A549 (cell line): ENCODE measurements at regions not wholly inside any gene's neighbourhood (a gene's known extent, or its start where the extent isn't known, plus 50 kb on each side); places are given as distances from the start of the nearest gene placed in this dataset.

Experiments used
- ATAC-seq, 2 experiments: fragments of 200-7000 bp in 1 of 2; fragments of >200 bp in 1 of 2; cut with Nextera tagmentation in 1 of 2; cut with Tn5 transposase in 1 of 2; 3 replicates each; pipeline versions ENCODE4 v1.8.0 to v1.9.1; 2018 to 2020; ENCODE audit warnings: mild to moderate bottlenecking in 1 of 2, moderate library complexity in 1 of 2
- CTCF ChIA-PET: fragments of 300-600 bp; sonication (Branson Sonifier 250); formaldehyde crosslinking; extraction: SDS; loops from one replicate; lab custom pipeline; 2021; ENCODE audit warnings: antibody characterized with exemption, inconsistent platforms; lab: Yijun Ruan, JAX
- POLR2A ChIA-PET: fragments of 350-600 bp; formaldehyde crosslinking; extraction: SDS; loops from one replicate; lab custom pipeline; 2021; ENCODE audit warnings: antibody characterized with exemption, inconsistent platforms; lab: Yijun Ruan, JAX
- DNase-seq, 2 experiments: peaks; one replicate each; pipeline versions ENCODE4 v3.0.0 to v3.0.0-alpha.2; 2011 to 2016; ENCODE audit warnings: low read depth in 1 of 2, low spot score in 1 of 2
- FAIRE-seq: peaks from 2 replicates; lab custom pipeline; 2011; peaks lifted over from hg19 to GRCh38; lab: Jason Lieb, UNC
- H3K27ac ChIP-seq, 2 experiments: fragments of >200 bp; sonication (Bioruptor Twin); formaldehyde crosslinking; 3 replicates each; pipeline ENCODE4 v1.5.1; 2016 to 2017
- H3K4me1 ChIP-seq: fragments of >200 bp; sonication (Bioruptor Twin); formaldehyde crosslinking; 3 replicates; pipeline ENCODE4 v1.6.1; 2016
- H3K4me2 ChIP-seq: fragments of >200 bp; sonication (Bioruptor Twin); formaldehyde crosslinking; 3 replicates; pipeline ENCODE4 v1.6.1; 2016
- H3K4me3 ChIP-seq: fragments of >200 bp; sonication (Bioruptor Twin); formaldehyde crosslinking; 3 replicates; pipeline ENCODE4 v1.5.1; 2016
- H3K9me3 ChIP-seq: fragments of >200 bp; sonication (Bioruptor Twin); formaldehyde crosslinking; 3 replicates; pipeline ENCODE4 v1.6.1; 2016
- BCL3 ChIP-seq: fragments of >200 bp; sonication (Bioruptor Twin); formaldehyde crosslinking; IDR thresholded peaks from 3 replicates; pipeline ENCODE4 v1.6.1; 2016
- CBX2 ChIP-seq: fragments of 200-600 bp; sonication (generic); IDR thresholded peaks from 2 replicates; pipeline ENCODE4 v1.6.1; 2016; ENCODE audit warnings: low read depth, mild to moderate bottlenecking, borderline replicate concordance
- CHD4 ChIP-seq: fragments of 200-600 bp; sonication (generic); IDR thresholded peaks from 2 replicates; pipeline ENCODE4 v1.6.1; 2016; ENCODE audit warnings: antibody characterized with exemption, mild to moderate bottlenecking, borderline replicate concordance
- ESRRA ChIP-seq: fragments of 150-350 bp; IDR thresholded peaks from 2 replicates; pipeline ENCODE4 v1.6.1; 2014; ENCODE audit warnings: mild to moderate bottlenecking, low read length, borderline replicate concordance
- FOSL2 ChIP-seq, 2 experiments: fragments of 450-650 bp in 1 of 2; fragments of >200 bp in 1 of 2; sonication (Bioruptor Twin) in 1 of 2; formaldehyde crosslinking; IDR thresholded peaks; 2 replicates each; pipeline versions ENCODE4 v1.5.0 to v1.6.1; 2016 to 2020; ENCODE audit warnings: mild to moderate bottlenecking in 1 of 2, moderate library complexity in 1 of 2
- HMGXB4 ChIP-seq: fragments of 250-450 bp; sonication (Bioruptor Pico); IDR thresholded peaks from 2 replicates; pipeline ENCODE4 v1.5.0; 2021; ENCODE audit warnings: mild to moderate bottlenecking, moderate library complexity, borderline replicate concordance
- HOXB5 ChIP-seq: fragments of 250-450 bp; sonication (Bioruptor Pico); IDR thresholded peaks from 2 replicates; pipeline ENCODE4 v1.5.0; 2020; ENCODE audit warnings: mild to moderate bottlenecking, moderate library complexity
- JUN ChIP-seq, 2 experiments: fragments of >200 bp; sonication (Bioruptor Twin); formaldehyde crosslinking; IDR thresholded peaks; 2 replicates in 1 of 2; 3 replicates in 1 of 2; pipeline ENCODE4 v1.6.1; 2016 to 2017
- JUNB ChIP-seq: fragments of >200 bp; sonication (Bioruptor Twin); formaldehyde crosslinking; IDR thresholded peaks from 2 replicates; pipeline ENCODE4 v1.6.1; 2016
- KDM1A ChIP-seq: fragments of 200-600 bp; sonication (generic); IDR thresholded peaks from 2 replicates; pipeline ENCODE4 v1.6.1; 2016; ENCODE audit warnings: low read depth, mild to moderate bottlenecking
- KDM5A ChIP-seq: fragments of 200-600 bp; sonication (generic); IDR thresholded peaks from 2 replicates; pipeline ENCODE4 v1.6.1; 2016; ENCODE audit warnings: antibody characterized with exemption, mild to moderate bottlenecking
- NR3C1 ChIP-seq: fragments of >200 bp; sonication (Bioruptor Twin); formaldehyde crosslinking; IDR thresholded peaks from 3 replicates; pipeline ENCODE4 v1.6.1; 2017
- PHF8 ChIP-seq: fragments of 200-600 bp; sonication (generic); IDR thresholded peaks from 2 replicates; pipeline ENCODE4 v1.6.1; 2016; ENCODE audit warnings: low read depth, mild to moderate bottlenecking, antibody characterized with exemption, moderate library complexity, borderline replicate concordance
- POLR2A ChIP-seq: IDR thresholded peaks from 2 replicates; pipeline ENCODE4 v1.6.1; 2012; ENCODE audit warnings: mild to moderate bottlenecking, low read length
- RAD21 ChIP-seq, 2 experiments: fragments of >200 bp in 1 of 2; sonication (Bioruptor Twin) in 1 of 2; formaldehyde crosslinking in 1 of 2; IDR thresholded peaks in 1 of 2; conservative IDR thresholded peaks in 1 of 2; 2 replicates in 1 of 2; 3 replicates in 1 of 2; pipeline ENCODE4 v1.6.1; 2012 to 2018; ENCODE audit warnings: inconsistent platforms in 1 of 2
- REST ChIP-seq: fragments of 200-600 bp; sonication (generic); IDR thresholded peaks from 2 replicates; pipeline ENCODE4 v1.6.1; 2016; ENCODE audit warnings: antibody characterized with exemption, mild to moderate bottlenecking, moderate library complexity
- TFCP2L1 ChIP-seq: fragments of 250-450 bp; sonication (Bioruptor Pico); IDR thresholded peaks from 2 replicates; pipeline ENCODE4 v1.5.0; 2021; ENCODE audit warnings: mild to moderate bottlenecking
- TP53 ChIP-seq: fragments of 250-450 bp; sonication (Bioruptor Pico); IDR thresholded peaks from 2 replicates; pipeline ENCODE4 v1.5.0; 2021; ENCODE audit warnings: mild to moderate bottlenecking, moderate library complexity
- ZNF302 ChIP-seq: fragments of 250-450 bp; sonication (Bioruptor Pico); IDR thresholded peaks from 2 replicates; pipeline ENCODE4 v1.9.0; 2021; ENCODE audit warnings: inconsistent platforms, mild to moderate bottlenecking, moderate library complexity
- WGBS: methylation state at CpG from one replicate; pipeline ENCODE4 v1.1.6; 2017; ENCODE audit errors: missing lambda C conversion rate; 5-methylcytosine and 5-hydroxymethylcytosine counted together

GRCh38 chr22:48827268-48827846 is 1000.3 kb downstream of the BRD1 start:
- no peak for TF ChIP-seq TFCP2L1 (CRISPR knock-in tag)
- no peak for TF ChIP-seq BCL3
- TF ChIP-seq JUNB: no peak
- TF ChIP-seq KDM5A: no peak
- no peak for TF ChIP-seq RAD21 (conservative IDR thresholded peaks at IDR 0.05 in 1 of 2, IDR thresholded peaks at IDR 0.05 in 1 of 2)
- TF ChIP-seq KDM1A: no peak
- TF ChIP-seq PHF8: no peak
- no peak for TF ChIP-seq HMGXB4
- no peak for TF ChIP-seq CHD4
- TF ChIP-seq CBX2: no peak
- no peak for TF ChIP-seq ESRRA
- TF ChIP-seq REST: no peak
- no peak for TF ChIP-seq POLR2A
- no peak for TF ChIP-seq JUN (IDR thresholded peaks at IDR 0.05)
- no peak for TF ChIP-seq NR3C1
- DNase-seq (no peak), ATAC-seq (no peak), FAIRE-seq (no peak)
- Histone ChIP-seq H3K4me2 (no peak overlapping the region), H3K27ac (no peak overlapping the region), H3K9me3 (no peaks in the 10 kb centered on the region), H3K4me3 (no peak overlapping the region), H3K4me1 (no peaks in the 10 kb centered on the region)
- 58% methylated on average over 18 of the region's 18 CpGs for WGBS
- POLR2A ChIA-PET: no interaction called here
- CTCF ChIA-PET: no interaction called here

GRCh38 chr22:48826546-48826945 is 1001.1 kb downstream of the BRD1 start:
- FAIRE-seq: no peak
- H3K27ac ChIP-seq: no peak overlapping the region
- ATAC-seq: no peak
- 60% methylated on average over 2 of the region's 9 CpGs for WGBS
- ChIA-PET POLR2A (no interaction called here), CTCF (no interaction called here)
- TF ChIP-seq HOXB5 (no peak), TP53 (CRISPR knock-in tag) (no peak), FOSL2 (IDR thresholded peaks at IDR 0.05) (no peak), FOSL2 (CRISPR knock-in tag; IDR thresholded peaks at IDR 0.05) (no peak), ZNF302 (CRISPR knock-in tag) (no peak), JUNB (no peak)
- no peak for DNase-seq
- H3K4me1 ChIP-seq: no peaks in the 10 kb centered on the region
- H3K4me2 ChIP-seq: no peak overlapping the region
- no peak overlapping the region for H3K4me3 ChIP-seq
- H3K9me3 ChIP-seq: no peaks in the 10 kb centered on the region
